HG02840 (cell line): ENCODE measurements at regions not wholly inside any gene's neighbourhood (a gene's known extent, or its start where the extent isn't known, plus 50 kb on each side); places are given as distances from the start of the nearest gene placed in this dataset.

ENCODE experiments used
- ATAC-seq: cut with Tn5 transposase; IDR thresholded peaks from one replicate; pipeline ENCODE4 v1.9.1; 2021; ENCODE audit warnings: mild to moderate bottlenecking, moderate library complexity, moderate number of reproducible peaks; ENCODE audit not compliant: unreplicated experiment, low FRiP score

DNA sequence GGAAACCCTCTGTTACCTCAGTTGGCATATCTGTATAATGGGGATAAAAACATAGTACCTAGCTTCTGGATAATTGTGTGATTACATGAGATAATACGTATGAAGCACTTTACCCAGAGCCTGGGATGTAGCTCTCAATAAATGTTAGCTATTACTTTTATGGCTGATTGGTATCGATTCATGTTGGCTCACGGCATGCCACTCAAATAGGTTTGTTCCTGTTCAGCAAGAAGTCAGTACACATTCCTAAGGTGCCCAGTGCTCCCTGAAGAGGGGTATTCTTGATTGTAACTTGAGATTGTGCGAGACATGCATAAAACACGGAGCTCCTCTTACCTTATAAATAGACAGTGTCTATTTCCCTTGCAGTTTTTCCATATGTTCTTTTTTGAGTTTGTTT lies 78.5 kb upstream of the GALNT2 start:
- no peak for ATAC-seq

DNA sequence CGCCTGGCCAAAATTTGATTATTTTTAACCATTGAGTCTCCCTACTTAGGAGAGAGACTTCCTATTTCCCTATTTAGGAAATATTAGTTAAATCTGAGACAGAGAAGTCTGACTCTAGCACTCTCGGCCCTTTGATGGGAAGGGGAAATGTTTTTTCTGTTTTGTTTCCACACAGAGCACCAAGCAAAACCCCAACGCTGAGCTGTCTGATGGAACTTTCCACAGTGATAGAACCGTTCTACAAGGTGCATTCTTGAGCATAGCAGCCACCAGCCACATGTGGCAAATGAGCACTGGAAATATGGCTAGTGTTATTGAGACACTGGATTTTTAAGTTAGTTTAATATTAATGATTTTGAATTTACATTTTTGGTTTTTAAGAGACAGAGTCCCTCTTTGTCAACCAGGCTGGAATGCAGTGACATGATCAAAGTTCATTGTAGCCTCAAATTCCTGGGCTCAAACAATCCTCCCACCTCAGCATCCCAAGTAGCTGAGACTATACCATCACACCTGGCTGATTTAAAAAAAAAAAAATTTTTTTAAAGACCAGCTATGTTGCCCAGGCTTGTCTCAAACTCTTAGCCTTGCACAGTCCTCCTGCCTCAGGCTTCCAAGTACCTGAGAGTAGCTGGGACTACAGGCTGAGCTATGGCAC lies 77.3 kb upstream of the GALNT2 start:
- no peak for ATAC-seq

DNA sequence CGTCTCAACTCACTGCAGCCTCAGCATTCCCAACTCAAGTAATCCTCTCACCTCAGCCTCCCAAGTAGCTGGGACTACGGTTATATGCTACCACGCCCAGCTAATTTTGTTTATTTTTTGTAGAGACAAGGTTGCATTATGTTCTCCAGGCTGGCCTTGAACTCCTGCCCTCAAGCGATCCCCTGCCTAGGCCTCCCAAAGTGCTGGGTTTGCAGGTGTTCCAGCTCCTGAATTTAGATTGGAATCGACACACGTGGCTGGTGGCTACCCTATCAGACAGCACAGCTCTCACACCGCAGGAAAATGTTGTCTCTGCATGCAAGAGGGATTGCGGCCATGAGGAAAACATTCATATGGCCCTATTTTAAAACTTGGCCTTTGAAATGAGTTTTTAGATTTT lies 76.7 kb upstream of the GALNT2 start:
- ATAC-seq = no peak

DNA sequence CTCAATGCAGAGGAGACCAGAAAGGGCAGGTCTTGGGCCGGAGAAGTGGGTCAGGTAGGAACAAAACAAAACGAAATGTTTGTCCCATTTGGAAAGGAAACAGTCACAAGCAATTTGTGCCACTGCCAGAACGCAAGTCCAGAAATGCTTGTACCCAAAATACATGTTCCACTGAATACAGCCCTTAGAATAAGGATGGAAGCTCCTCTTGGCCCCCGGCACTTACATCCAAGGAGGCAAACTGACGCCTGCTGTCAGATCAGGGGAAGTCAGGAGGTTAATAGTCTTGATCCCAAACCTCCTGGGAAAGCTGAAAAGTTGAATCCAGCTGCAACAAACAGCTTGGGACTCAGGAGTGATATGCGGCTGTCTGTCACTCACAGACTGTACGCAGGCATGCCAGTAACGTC lies 75.9 kb upstream of the GALNT2 start:
- ATAC-seq = no peak

DNA sequence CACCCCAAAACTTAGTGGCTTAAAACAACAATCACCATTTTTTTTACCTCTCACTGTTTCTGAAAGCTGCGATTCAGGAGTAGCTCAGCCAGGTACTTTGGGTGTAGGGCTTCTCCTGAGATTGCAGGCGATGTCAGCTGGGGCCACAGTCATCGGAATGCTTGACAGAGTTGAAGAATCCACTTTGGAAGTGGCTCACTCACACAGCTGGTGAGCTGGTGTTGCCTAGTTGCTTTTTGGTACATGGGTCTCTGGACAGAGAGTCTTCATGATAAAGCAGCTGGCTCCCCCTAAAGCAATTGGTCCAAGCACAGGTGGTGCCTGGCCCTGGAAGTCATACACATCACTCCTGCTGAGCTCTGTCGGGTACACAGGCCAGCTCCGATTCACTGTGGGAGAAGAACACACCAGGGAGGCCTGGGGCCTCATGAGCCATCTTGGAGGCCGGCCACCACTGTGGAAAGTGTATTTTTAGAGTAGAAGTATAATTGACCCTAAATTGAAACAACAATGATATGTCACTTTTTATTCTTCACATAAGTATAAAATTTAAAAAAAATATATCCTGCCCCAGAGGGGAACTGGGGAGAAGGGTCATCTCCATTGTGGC lies 75.2 kb upstream of the GALNT2 start:
- no peak for ATAC-seq

DNA sequence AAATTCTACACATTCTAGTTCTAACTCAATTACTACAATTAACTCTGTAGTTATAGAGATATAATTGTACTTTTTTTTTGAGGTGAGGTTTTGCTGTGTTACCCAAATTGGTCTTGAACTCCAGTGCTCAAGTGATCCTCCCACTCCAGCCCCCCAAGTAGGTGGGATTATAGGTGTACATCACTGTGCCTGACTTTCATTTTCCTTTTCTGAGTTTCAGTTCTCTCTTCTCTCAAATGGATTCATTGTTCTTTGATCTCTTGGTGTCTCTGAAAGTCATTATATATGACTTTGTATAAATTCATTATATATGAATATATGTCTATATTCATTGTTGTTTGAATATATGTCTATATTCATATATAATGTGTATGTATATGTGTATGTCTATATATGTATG lies 74.0 kb upstream of the GALNT2 start:
- ATAC-seq = no peak

DNA sequence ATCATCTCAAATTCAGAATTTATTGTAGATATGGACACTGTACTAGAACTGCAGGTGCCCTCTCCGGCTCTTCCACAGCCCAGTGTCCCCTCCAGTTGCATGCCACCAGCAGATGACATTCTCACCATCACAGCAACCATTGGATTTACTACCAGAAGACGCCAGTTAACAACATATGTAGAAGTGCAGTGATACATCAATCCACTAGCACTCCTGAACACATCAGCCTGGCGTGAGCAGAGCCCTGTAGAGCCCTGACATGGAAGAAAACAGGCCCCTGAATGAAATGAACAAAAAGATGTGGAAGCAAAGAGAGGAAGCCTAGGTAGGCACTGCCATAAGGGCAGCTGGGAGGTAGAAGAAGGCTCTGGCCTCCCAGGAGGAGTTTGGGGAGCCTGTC lies 73.1 kb upstream of the GALNT2 start:
- no peak for ATAC-seq

DNA sequence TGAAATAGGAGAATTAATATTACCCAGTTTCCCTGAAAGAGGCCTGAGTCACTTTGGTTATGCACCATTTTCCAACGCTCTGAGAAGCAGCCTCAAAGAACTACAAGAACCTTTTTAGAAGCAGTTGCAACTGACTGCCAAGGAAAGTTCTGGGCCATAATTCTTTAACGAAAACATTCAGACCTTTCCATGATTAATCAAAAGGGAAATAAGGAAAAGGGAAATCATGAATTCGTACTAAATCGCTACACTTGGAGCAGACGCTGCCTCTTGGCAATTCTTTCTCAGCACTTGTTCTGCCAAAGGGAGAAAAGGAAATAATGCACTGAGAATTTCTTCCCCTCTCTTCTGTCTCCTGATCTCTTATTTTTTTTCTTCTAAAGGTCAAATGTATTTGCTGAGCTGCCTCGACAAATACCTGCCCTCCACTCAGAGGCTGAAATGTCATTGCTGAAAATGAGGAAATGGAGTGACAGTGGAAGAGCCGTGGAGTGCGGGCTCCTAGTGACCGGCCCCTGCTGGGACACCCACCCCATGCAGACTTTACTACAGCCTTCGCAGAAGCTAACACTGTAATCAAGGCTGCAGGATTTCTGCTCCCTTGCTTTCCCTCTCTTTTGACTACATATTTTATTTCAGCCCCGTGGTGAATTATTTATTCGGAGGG lies 67.9 kb upstream of the GALNT2 start:
- ATAC-seq = no peak

DNA sequence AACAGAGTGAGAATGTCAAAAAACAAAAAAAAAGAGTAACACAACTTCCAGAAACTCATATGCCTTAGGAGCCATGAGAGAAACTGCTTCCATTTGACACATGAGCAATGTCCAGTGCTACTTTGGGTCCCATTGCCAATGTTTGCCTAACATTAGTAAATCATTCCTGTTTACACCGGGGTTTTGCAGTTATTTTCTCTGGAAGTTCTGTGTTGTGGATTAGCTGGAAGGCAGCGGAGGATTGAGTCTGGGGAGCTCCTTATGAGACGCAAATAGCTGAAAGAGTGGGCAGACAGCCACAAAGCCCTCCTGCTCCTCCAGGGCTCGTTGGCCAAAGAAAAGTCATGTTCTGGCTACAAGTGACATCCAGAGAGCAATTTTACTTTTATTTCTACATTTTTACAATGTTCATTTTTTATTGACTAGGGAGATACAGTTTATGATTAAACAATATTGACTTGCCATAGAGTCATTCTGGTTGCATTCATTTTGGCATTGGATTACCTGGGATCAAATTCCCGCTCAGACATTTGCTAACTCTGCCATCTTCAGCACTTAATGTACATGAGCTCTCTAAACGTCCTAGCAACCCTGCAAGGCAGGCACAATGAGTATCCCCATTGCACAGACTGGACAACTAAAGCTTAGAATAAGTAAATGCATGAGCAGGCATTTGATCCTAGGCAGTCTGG lies 66.4 kb upstream of the GALNT2 start:
- no peak for ATAC-seq

DNA sequence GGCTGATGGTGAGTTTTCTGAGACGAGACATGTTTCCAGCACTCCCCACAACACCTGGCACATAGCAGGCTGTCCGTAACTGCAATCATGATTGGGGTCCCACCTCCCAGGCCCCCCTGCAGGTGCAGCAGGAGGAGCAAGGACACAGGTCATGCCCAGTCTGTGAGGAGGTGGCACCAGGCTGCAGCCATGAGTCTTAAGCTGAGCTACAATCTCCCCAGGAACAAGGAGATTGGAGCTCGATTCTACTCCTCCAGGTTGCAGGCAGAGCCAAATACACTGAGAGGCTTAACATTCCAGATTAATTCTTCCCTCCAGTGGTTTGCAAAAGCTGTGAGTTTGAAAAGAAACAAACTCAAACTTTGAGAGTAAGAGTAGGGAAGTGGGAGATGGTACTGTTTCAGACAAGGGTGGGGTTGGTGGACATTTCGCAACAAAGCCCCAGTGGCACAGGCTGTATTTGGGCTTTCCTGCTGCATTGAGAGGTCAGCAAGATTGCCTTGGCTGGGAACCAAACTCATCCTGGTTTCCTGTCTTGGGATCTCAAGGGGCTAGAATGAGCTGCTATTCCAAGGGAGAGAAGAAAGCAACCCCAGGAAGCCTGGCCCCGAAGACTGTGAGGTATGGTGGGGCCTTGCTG lies 64.8 kb upstream of the GALNT2 start:
- no peak for ATAC-seq

DNA sequence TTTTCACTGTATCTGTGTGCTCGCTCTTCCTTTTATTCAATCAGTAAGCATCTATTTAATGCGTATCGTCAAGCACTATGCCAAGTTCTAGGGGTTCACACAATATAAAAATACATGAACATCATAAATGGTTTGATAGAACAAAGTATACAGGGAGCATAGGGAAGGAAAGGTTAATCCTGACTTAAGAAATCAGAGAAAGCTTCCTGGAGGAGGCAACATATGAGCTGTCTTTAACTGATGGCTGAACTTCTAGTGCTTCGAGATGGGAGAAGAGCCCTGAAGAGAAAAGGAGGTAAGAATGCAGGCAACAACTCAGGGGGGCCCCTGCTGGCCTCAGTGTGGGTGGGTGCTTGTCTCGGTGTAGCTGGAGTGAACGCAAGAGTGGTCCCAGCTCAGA lies 63.6 kb upstream of the GALNT2 start:
- ATAC-seq = no peak

DNA sequence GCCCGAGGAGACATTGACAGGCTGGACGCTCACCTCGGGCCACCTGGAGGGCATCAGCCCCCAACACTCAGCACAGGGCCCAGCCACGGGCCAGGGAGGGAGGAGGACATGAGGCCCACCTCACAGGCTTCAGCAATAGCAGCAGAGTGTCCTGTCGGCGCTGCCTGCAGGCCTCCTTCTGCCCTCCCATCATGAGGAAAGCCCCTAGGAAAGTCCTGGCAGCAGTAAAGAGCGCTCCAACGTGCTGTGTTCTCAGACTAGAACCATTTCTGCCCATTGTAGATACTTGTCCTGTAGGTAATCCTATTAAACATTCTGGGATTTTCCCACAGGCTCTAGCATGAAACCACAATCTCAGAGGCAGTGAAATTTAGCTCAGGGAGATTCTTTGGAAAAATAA lies 62.0 kb upstream of the GALNT2 start:
- no peak for ATAC-seq

DNA sequence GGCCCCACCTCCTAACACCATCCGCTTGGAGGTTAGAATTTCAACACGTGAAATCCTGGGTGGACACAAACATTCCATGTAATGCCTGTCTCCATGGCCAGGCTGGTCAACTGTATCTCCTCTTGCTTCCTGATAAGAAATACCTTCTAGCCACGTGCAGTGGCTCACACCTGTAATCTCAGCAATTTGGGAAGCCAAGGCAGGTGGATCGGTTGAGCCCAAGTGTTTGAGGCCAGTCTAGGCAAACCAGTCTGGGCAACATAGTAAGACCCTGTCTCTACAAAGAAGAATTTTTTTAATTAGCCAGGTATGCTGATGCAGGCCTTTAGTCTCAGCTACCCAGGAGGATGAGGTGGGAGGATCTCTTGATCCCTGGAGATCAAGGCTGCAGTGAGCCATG lies 58.3 kb upstream of the GALNT2 start:
- no peak for ATAC-seq

DNA sequence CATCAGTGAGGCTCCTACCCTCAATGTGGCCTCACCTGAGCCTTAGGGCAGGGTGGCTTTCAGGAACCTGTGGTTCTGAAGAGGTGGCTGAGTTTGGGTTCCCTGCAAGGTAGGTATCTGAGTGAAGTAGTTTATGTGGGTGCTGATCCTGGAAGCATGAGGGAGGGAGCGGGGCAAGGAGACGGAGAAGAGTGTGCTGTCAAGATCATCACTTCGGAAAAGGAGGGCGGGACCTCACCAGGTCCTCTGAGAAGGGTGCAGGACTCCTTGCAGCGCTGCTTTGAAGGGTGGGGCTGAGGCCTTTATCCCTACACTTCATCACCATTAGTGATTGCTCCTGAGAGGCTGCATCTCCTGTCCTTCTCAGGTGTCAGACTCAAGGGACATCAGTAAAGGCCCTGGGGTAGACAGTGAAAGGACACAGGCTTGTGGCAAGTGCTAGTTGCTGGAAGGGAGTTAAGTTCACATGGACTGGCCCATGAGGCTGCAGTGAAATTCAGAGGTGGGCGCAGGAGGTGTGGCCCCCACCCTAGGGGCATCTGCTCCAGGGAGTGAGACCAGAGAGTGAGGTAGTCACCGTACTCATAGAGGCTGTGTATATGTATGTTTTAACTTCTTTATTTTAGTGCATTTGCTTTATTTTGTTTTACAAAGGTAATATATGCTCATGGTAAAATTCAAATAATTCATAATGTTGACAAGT lies 57.3 kb upstream of the GALNT2 start:
- no peak for ATAC-seq

DNA sequence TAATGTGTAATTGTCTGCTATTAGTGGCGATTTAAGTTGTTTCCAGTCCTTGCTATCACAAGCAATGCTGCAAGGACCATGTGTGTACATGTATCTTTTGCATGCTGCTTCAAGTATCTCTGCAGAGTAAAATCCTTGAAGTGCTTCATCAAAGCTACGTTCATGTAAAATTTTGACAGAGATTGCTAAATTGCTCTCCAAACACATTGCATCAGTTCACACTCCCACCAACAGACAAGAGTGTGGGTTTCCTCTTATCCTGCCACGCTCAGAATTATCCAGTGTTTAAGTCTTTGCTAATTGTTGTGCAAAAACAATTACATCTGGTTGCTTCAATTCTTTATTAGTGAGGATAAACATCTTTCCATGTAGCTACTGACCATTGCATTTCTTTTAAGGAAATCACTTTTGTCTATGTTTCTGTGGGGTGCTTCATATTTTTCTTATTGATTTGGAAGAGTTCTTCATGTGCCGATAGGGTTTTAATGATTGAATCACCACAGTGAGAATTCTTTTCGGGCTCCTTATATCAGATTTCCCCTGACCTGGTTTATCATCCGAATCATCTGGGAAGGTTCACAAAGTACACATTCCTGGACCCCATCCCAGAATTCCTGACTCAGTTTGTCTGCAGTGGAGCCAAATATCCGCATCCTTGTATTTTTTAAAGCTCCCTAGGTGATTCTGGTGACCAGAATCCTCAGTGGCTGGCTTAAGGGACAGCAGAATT lies 56.3 kb upstream of the GALNT2 start:
- ATAC-seq = no peak

DNA sequence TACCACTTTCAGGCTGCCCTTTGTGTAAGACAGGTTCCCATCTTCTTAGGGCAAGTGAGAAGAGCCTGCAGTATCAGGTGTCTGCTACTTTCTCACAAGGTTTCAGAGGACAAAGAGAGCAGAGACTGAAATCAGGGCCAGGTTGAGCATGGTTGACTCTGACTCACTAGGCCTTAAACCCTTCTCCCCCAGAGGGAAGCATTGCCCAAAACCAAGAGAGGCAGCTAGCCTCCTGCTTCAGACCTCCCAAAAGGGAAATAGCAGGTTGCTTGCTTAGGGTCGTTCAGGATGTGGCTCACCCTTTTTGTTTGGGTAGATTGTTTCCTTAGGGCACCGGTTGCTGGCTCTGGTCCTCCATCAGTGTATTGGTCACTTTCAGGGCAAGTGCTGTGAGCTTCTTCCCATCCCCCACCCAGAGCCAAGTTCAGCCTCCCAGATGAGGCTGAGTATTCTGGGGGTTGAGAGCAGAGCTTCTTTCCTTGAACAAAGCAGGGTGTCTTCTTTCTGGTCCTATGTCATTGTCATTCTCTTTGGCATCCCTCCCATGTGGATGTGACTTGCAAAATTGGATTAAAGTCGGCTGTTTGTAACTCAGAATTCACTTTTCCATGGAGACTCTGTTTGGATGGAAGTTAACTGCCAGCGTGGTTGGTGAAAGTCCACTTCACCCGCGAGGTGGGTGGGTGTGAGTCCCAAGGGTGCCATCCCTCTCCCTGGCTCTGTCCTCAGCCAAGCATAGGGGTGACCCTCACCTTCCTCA lies 55.5 kb upstream of the GALNT2 start:
- no peak for ATAC-seq

DNA sequence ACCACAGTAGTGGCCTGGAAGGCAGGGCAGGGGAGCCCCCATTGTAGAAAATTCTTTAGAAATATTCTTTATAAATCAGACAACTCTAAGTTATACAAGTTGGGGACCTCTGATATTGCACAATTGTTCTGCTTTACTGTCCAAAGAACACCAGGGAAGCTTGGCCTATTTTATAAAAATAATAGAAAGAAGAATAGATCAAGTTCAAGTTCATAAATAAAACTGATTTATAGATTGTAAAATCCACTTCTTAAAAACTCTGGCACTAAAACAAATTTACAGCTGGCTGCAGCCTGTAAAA lies 55.0 kb upstream of the GALNT2 start:
- ATAC-seq = no peak

DNA sequence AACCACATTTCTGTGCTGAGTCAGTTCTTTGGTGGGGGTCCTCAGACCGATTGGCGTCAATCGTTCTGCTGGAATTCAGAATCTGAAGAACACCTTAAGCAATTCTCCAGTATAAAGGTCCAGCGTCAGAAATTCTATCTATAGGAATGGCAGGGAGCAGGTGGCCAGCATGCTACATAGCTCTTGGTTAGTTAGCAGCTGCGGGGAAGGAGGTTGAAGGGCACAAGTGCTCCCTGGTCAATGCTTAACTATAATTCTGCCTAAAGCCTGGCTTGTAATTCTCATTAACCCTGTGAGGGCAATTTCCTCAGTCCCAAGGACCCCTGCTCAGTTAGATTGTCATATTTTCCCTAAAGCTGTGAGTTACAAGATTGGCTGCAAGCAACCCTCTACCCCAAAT lies 54.3 kb upstream of the GALNT2 start:
- ATAC-seq = no peak

DNA sequence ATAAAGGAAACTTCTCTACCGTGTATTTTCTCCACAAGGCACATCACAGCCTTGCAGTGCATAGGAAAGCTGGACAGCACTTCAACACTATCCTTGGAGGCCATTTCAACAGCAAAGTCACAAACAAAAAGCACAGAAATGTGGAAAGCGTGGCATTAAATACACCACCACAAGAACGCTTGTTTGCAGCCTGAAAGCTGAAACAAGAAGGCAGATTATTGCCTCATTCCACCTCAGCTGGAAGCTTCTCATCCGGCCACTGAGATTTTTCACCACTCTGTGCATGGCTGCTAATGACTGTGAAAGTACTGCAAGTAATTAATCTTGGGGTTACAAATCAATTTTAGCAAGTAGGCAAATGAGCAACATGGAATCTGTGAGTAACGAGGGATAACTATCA lies 50.9 kb upstream of the GALNT2 start:
- ATAC-seq = no peak
